Fibroblast of skin of right quadriceps (primary cell): ENCODE measurements at regions not wholly inside any gene's neighbourhood (a gene's known extent, or its start where the extent isn't known, plus 50 kb on each side); places are given as distances from the start of the nearest gene placed in this dataset.
"Not testable (repeated sequence)": the region's sequence is repeated elsewhere in the genome, so short reads cannot be mapped to it uniquely, and the experiment has no call there.

ENCODE experiments used
- DNase-seq: peaks from one replicate; pipeline ENCODE4 v3.0.0-alpha.2; 2013

DNA sequence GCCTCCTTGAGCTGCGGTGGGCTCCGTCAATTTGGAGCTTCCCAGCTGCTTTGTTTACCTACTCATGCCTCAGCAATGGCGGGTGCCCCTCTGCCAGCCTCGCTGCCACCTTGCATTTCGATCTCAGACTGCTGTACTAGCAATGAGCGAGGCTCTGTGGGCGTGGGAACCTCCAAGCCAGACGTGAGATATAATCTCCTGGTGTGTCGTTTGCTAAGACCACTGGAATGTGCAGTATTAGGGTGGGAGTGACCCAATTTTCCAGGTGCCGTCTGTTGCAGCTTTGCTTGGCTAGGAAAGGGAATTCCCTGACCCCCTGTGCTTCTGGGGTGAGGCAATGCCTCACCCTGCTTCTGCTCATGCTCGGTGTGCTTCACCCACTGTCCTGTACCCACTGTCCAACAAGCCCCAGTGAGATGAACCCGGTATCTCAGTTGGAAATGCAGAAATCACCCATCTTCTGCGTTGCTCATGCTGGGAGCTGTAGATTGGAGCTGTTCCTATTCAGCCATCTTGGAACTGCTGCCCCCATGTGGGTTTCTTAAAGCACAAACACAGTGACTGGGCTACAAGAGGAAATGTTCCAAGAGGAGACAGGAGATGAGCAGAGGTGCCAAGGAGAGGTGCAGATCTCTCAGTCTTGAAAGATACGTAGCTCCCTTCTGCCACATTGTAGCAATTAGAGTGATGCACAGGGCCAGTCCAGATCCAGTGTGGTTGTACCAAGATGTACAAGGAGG is 193.0 kb upstream of the IGFBP7 start:
- no peak for DNase-seq

DNA sequence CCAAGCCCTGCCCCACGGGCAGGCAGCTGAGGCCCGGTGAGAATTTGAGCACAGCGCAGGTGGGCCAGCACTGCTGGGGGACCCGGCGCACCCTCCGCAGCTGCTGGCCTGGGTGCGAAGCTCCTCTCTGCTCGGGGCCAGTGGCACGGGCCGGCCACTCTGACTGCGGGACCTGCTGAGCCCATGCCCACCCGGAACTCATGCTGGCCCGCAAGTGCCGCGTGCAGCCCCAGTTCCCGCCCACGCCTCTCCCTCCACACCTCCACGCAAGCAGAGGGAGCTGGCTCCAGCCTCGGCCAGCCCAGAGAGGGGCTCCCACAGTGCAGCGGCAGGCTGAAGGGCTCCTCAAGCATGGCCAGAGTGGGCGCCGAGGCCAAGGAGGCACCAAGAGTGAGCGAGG is 190.1 kb upstream of the IGFBP7 start:
- not testable (repeated sequence) for DNase-seq

DNA sequence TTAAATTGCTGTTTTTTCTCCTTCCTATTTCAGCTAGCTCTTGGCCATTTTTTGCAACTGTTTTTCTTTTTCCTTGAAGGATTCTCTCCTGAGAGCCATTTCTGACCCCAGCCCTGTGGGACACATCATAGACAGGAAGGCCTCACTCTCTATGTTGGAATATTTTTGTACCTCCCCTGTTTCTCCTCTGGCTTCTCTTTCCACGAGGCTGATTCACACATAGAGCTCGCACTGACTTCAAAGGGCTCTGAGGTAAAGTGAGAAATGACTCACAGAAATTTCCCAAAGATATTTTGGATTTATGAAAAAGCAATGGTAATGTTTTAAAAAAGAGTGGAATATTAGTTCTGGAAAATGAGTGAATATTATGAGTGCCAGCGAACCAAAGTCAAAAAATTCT is 181.7 kb upstream of the IGFBP7 start:
- no peak for DNase-seq

DNA sequence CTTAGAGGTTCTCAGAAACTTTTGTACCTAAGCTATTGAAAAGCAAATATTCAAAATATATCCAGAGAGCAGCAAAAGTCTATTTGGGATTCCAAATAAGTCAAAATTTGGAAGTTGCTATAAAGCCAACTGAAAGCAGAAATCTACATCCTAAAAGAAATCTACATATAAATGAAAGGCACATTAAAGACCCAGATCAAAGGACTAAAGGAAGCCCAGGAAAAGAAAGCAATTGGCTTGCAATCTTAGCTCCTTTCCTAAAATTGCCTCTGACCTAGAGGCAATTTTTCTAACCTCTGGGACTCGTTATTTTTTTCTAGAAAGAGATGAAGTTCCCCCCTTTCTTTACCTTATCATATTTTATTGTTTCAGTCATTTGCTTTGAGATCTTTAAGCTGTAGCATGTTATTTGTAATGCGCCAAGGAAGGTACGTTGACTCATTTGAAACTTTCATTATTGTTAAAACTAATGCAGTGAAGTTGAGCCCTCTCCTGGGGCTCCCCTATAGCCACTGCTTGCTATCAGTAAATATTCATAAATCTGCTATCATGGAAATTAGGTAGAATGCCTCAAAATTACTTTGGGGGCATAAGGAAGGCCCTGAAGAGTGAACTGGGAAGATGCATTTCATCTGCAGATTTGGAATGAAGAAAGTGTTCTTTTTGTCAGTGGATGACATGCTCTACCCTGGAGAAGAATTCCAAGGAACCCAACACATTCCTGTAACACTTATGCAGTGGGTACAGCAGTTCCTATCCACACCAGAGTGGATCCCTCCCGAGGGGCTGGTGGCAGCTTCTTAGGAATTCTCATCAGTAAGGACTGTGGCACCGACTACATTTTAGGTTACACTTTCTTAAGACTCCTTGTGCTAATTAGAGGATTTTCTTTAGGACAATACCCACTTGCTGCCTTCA is 177.8 kb upstream of the IGFBP7 start:
- DNase-seq: no peak

GRCh38 chr4:57282933-57283310 is 172.7 kb upstream of the IGFBP7 start:
- DNase-seq: no peak

GRCh38 chr4:57280481-57280880 is 170.3 kb upstream of the IGFBP7 start:
- no peak for DNase-seq

- no peak for DNase-seq
Measured at GRCh38 chr4:57278780-57279179, 168.6 kb upstream of the IGFBP7 start.

GRCh38 chr4:57274082-57274481 is 163.9 kb upstream of the IGFBP7 start:
- no peak for DNase-seq

- no peak for DNase-seq
Measured at GRCh38 chr4:57270346-57270745, 160.2 kb upstream of the IGFBP7 start.

GRCh38 chr4:57265831-57266582 is 155.8 kb upstream of the IGFBP7 start:
- DNase-seq: no peak

DNA sequence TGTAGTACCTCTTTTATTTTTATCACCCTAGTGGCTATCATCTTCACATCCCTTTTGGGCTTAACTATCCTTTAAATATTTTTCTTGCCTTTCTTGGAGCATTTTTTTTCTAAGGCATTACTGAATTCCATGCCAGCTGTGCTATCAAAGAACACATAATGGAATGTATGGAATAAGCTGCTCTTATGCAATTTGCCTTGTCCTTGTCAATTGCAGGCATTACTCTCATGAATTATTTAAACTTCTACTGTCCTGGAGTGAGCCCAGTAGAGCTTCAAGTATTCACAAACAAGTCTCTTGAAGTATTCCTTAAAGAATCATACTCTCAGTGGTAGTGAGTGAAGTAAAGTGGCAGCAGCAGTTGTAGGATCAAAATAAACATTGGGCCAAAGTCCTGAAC is 144.6 kb upstream of the IGFBP7 start:
- DNase-seq: no peak

DNA sequence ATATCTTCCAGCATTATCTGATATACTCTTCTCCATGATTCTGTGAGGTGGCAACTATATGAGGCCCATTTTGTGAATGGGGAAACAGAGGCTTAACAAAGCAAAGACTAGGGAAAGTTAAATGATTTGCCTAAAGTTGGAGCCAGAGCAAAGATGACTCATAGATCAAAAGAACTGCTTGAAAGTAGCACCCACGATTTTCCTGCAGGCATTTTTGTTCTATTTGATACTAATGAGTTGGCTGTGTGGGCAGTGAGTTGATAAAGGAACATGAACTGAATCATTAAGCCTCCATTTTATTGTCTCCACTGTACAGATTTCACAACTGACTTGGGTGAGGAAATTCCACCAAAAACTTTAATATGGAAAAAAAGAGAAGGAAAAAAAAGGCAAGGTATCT is 138.9 kb upstream of the IGFBP7 start:
- no peak for DNase-seq

- no peak for DNase-seq
Measured at GRCh38 chr4:57243076-57243475, 132.9 kb upstream of the IGFBP7 start.

DNA sequence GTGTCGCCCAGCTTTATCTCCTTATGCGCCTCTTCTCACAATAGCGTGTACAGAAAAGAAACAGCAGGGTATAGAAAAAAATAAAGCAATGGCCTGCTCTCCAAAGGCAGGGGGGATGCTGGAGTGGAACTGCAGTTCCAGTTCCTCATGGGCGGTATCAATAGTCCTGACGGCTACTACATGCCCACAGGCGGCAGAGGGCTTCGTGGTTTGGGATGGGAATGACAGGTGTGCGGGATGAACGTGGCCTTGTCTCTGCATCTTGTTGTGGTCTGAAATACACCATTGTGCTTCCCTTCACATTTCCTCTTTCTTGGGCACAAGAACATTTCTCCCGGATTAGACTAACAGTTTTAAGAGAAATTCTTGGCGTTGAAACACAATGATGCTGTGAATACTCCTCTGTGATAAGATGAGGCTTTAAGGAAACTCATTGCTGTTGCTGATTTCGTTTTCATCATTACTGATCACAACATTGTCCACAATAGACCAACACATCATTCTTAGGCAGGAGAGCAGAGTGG is 124.1 kb upstream of the IGFBP7 start:
- DNase-seq: no peak

DNA sequence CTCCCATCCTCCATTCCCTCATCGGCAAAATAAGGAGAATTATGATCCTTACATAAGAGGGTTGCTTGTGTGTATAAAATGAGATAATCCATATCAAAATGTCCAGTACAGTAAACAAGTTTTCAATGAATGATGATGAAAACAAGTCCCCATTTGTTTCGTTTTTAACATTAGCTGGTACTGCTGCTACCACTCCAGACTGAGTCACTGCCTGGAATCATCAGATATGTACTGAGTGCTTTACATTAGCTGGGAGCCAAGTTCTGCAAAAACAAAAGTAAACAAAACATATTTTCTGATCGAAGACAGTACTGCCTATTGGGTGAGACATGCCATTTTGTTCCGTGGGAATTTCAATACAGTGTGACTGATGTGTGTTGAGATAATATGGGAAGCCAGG is 123.2 kb upstream of the IGFBP7 start:
- no peak for DNase-seq

GRCh38 chr4:57231781-57232180 is 121.6 kb upstream of the IGFBP7 start:
- DNase-seq: no peak

- DNase-seq: no peak
Measured at GRCh38 chr4:57220734-57221133, 110.5 kb upstream of the IGFBP7 start.

- no peak for DNase-seq
Measured at GRCh38 chr4:57220172-57220571, 110.0 kb upstream of the IGFBP7 start.

DNA sequence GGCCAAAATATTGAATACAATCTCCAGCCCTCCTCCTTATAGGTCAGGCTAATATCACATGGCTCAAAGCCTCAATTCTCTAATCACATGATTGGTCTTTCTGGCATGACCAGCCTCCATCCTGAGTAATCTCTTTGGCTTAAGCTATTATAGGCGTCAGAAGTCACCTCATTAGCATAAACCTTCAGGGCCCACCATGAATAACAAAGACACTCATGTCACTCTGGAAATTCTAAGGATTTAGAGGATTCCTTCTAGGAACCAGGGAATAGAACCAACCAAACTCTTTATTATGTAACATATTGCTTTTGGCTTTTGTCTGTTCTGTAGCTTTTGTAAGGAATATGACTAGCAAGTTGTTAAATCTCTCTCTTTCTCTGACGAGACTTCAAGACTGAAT is 109.2 kb upstream of the IGFBP7 start:
- no peak for DNase-seq

- no peak for DNase-seq
Measured at GRCh38 chr4:57214654-57215411, 104.6 kb upstream of the IGFBP7 start.

DNA sequence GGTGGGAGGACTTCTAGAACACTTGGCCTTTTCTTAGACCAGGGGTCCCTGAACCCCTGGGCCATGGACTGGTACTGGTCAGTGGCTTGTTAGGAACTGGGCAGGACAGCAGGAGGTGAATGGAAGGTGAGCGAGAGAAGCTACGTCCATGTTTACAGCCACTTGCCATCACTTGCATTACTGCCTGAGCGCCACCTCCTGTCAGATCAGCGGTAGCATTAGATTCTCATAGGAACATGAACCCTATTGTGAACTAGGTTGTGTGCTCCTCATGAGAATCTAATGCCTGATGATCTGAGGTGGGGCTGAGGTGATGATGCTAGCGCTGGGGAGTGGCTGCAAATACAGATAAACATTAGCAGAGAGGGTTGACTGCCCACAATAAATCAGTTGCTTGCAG is 100.9 kb upstream of the IGFBP7 start:
- DNase-seq: no peak

GRCh38 chr4:57206172-57206571 is 96.0 kb upstream of the IGFBP7 start:
- DNase-seq: no peak

GRCh38 chr4:57205580-57205979 is 95.4 kb upstream of the IGFBP7 start:
- no peak for DNase-seq
